Esophagus muscularis mucosa (tissue), 4 donors: ENCODE measurements at regions not wholly inside any gene's neighbourhood (a gene's known extent, or its start where the extent isn't known, plus 50 kb on each side); places are given as distances from the start of the nearest gene placed in this dataset.
"Not testable (repeated sequence)": the region's sequence is repeated elsewhere in the genome, so short reads cannot be mapped to it uniquely, and the experiment has no call there.

ENCODE experiments used
- DNase-seq: peaks from one replicate; pipeline ENCODE4 v3.0.0-alpha.2; 2017; ENCODE audit errors: extremely low spot score
- H3K27ac ChIP-seq, 4 donors: fragments of 200-600 bp; sonication (generic); replicated peaks in 1 of 4; 1 replicate in 3 of 4; 2 replicates in 1 of 4; pipeline ENCODE4 v1.5.1; 2016 to 2019; ENCODE audit warnings: mild to moderate bottlenecking in 1 of 4
- H3K27me3 ChIP-seq, 4 donors: fragments of 200-600 bp; sonication (generic); one replicate each; pipeline versions ENCODE4 v1.5.1 to v1.6.0; 2016 to 2019
- H3K36me3 ChIP-seq, 4 donors: fragments of 200-600 bp; sonication (generic); one replicate each; pipeline ENCODE4 v1.5.1; 2016 to 2019
- H3K4me1 ChIP-seq, 4 donors: fragments of 200-600 bp; sonication (generic); one replicate each; pipeline ENCODE4 v1.5.1; 2016 to 2019
- H3K4me3 ChIP-seq, 4 donors: fragments of 200-600 bp; sonication (generic); 1 replicate in 2 of 4; 2 replicates in 2 of 4; pipeline ENCODE4 v1.5.1; 2016 to 2019; ENCODE audit warnings: mild to moderate bottlenecking in 4 of 4, moderate library complexity in 1 of 4
- H3K9me3 ChIP-seq, 4 donors: fragments of 200-600 bp; sonication (generic); 1 replicate in 3 of 4; 2 replicates in 1 of 4; pipeline ENCODE4 v1.5.1; 2016 to 2019
- EP300 ChIP-seq: sonication (generic); formaldehyde crosslinking; IDR thresholded peaks from one replicate; pipeline ENCODE4 v1.6.1; 2017; ENCODE audit warnings: antibody characterized with exemption
- POLR2A ChIP-seq: fragments of 450-650 bp; IDR thresholded peaks from one replicate; pipeline ENCODE4 v1.6.1; 2017; ENCODE audit warnings: antibody characterized with exemption, moderate library complexity, mild to moderate bottlenecking, low read depth
- POLR2AphosphoS5 ChIP-seq, 2 donors: sonication (generic); formaldehyde crosslinking; IDR thresholded peaks; one replicate each; pipeline ENCODE4 v1.6.1; 2017; ENCODE audit warnings: antibody characterized with exemption in 2 of 2
- whole genome bisulfite sequencing: methylation state at CpG from one replicate; pipeline ENCODE4 v1.1.5; 2018; 5-methylcytosine and 5-hydroxymethylcytosine counted together
- intact Hi-C: fragments of 100-400 bp; cut with DNase I; formaldehyde crosslinking; loops from one replicate; pipeline ENCODE4 v1.15.1; 2023
- TF ChIP-seq, protein P1 (sequence below), 3 experiments: fragments of 200-600 bp in 2 of 3; fragments of 450-650 bp in 1 of 3; sonication (generic) in 2 of 3; IDR thresholded peaks; one replicate each; pipeline ENCODE4 v1.5.1; 2017 to 2019; ENCODE audit warnings: antibody characterized with exemption in 3 of 3, mild to moderate bottlenecking in 2 of 3, moderate library complexity in 1 of 3

DNA sequence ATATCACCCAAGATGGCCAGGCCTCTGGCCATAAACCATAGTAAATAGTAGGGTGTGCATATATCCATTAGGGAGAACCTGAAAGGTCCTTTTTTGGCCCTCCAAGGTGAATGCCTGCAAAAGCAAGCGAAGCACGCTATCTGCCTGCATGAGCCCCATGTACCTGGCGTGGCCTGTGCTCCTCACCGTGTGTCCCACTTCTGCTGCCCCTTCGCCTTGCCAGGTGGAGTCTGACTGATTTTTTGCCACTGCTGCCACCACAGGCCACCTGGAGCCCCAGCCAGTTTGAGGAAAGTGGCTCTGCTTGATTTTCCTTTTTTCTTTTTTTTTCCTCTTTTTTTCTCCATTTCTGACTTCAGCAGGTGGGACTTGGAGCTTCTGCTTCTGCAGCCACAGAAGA is 139.7 kb downstream of the SNRPN start:
- TF ChIP-seq, protein P1, sequence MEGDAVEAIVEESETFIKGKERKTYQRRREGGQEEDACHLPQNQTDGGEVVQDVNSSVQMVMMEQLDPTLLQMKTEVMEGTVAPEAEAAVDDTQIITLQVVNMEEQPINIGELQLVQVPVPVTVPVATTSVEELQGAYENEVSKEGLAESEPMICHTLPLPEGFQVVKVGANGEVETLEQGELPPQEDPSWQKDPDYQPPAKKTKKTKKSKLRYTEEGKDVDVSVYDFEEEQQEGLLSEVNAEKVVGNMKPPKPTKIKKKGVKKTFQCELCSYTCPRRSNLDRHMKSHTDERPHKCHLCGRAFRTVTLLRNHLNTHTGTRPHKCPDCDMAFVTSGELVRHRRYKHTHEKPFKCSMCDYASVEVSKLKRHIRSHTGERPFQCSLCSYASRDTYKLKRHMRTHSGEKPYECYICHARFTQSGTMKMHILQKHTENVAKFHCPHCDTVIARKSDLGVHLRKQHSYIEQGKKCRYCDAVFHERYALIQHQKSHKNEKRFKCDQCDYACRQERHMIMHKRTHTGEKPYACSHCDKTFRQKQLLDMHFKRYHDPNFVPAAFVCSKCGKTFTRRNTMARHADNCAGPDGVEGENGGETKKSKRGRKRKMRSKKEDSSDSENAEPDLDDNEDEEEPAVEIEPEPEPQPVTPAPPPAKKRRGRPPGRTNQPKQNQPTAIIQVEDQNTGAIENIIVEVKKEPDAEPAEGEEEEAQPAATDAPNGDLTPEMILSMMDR (IDR thresholded peaks at IDR 0.05), result no peak
- TF ChIP-seq EP300 (no peak), POLR2AphosphoS5 (IDR thresholded peaks at IDR 0.05) (no peak), POLR2A (no peak)
- WGBS, result 91% methylated on average over 5 of the region's 5 CpGs
- intact Hi-C loops, result loop anchor here (10.0 kb wide), 1 partner anchor 120 kb away; no protein-coding TSS in a partner anchor

DNA sequence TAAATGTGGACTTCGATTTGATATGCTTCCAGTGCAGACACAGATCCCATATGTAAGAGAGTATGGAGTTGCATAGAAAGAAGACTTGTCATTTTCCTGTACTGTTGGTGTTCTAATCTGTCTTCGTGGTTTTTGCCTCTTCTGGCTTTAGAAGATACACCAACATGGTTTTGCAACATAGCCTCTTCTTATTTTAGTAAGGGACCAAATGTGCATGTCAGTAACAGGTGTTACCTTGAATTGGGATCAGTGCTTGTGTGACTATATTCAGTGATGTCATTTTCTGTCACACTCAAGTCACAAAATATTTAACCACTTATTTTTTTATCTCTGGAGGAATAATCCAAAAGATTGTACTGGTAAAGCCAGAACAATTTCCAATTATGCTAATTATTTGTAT is 140.4 kb downstream of the SNRPN start:
- H3K9me3 ChIP-seq, result peaks cover 0 to 84% (median 69%) of the 10 kb centered on the region in 4 donors
- intact Hi-C loops, result loop anchor here (10.0 kb wide), 1 partner anchor 120 kb away; no protein-coding TSS in a partner anchor
- H3K27me3 ChIP-seq, result no peaks in the 10 kb centered on the region
- no peak overlapping the region for H3K27ac ChIP-seq
- TF ChIP-seq, protein P1 (IDR thresholded peaks at IDR 0.05), result no peak
- TF ChIP-seq POLR2A (no peak), EP300 (no peak)
- H3K4me3 ChIP-seq, result no peak overlapping the region
- DNase-seq, result no peak
- H3K4me1 ChIP-seq, result no peaks in the 10 kb centered on the region
- peaks cover 69 to 97% (median 93%) of the 10 kb centered on the region in 4 donors for H3K36me3 ChIP-seq
- 46% methylated on average over 2 of the region's 2 CpGs for WGBS

More for the DNA sequence above, 139.7 kb downstream of the SNRPN start:
- Histone ChIP-seq H3K9me3 (peaks cover 0 to 84% (median 73%) of the 10 kb centered on the region in 4 donors), H3K27me3 (no peaks in the 10 kb centered on the region), H3K4me1 (no peaks in the 10 kb centered on the region), H3K4me3 (no peak overlapping the region), H3K36me3 (peaks cover 68 to 97% (median 93%) of the 10 kb centered on the region in 4 donors), H3K27ac (no peak overlapping the region)
- DNase-seq, result peak; percentile 29

DNA sequence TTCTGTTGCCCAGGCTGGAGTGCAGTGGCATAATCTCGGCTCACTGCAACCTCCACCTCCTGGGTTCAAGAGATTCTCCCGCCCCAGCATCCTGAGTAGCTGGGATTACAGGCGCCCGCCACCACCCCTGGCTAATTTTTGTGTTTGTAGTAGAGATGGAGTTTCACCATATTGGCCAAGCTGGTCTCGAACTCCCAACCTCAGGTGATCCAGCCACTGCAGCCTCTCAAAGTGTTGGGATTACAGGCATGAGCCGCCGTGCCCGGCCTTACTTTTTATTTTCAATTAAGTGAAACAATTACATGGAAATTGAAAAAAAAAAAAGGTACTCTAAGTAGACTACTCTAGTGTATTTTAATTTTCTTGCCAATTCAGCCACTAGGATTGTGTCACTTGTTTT is 145.2 kb downstream of the SNRPN start:
- not testable (repeated sequence) for H3K27me3 ChIP-seq, H3K4me3 ChIP-seq, H3K4me1 ChIP-seq, H3K27ac ChIP-seq
- WGBS, result 88% methylated on average over 8 of the region's 8 CpGs
- DNase-seq, result peak; percentile 50
- Histone ChIP-seq H3K9me3 (peaks cover 0 to 81% (median 68%) of the 10 kb centered on the region in 4 donors), H3K36me3 (peaks cover 56 to 96% (median 87%) of the 10 kb centered on the region in 4 donors)
- intact Hi-C loops, result loop anchor here (10.0 kb wide), 1 partner anchor 125 kb away; no protein-coding TSS in a partner anchor

DNA sequence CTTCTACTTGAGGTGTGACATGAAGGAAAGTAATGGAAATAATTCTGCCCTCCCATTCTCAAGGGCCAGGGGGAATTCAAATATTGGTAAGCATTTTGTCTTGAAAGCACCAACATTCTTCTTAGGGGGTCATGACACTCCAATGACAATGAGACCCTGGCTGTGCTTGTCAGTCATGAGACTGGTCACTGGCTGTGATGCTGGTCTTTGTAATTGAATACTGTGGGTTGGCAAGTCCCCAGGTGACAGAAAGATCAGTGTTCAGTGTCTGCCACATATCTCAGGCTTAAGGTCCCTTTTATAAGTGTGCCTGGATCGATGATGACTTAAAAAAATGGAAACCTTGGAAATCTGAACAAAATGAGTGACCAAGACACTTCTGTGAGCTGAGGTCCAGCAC is 151.4 kb downstream of the SNRPN start:
- DNase-seq, result no peak
- H3K9me3 ChIP-seq, result peaks cover 0 to 80% (median 60%) of the 10 kb centered on the region in 4 donors
- no peaks in the 10 kb centered on the region for H3K4me1 ChIP-seq
- no peak overlapping the region for H3K27ac ChIP-seq
- TF ChIP-seq, protein P1 (IDR thresholded peaks at IDR 0.05), result no peak
- TF ChIP-seq POLR2A (no peak), EP300 (no peak), POLR2AphosphoS5 (IDR thresholded peaks at IDR 0.05) (no peak)
- 45% methylated on average over 1 of the region's 1 CpG for WGBS
- no peaks in the 10 kb centered on the region for H3K27me3 ChIP-seq
- no peak overlapping the region for H3K4me3 ChIP-seq
- intact Hi-C loops, result no loop called here
- peaks cover 75 to 99% (median 90%) of the 10 kb centered on the region in 4 donors for H3K36me3 ChIP-seq

DNA sequence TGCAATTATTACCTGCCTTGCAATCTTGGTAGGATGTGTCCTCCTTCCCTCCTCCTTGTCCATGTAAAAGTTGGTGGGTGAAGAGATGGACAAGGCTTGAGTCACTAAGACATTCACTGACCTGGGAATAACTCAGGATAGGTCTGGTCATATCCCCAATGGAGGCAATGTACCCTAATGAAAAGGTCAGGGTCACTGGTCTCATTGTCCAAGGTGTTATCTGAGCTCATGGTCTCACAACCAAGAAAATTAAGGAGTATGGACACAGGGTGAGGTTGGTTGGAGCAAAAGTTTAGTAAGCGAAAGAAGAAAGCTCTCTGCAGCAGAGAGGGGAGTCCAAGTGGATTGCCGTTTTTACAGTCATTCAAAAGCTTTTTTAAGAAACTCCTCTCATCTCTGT is 179.0 kb downstream of the SNRPN start:
- Histone ChIP-seq H3K4me3 (no peak overlapping the region), H3K27ac (no peak overlapping the region), H3K9me3 (peaks cover 0 to 9% (median 7%) of the 10 kb centered on the region in 4 donors), H3K27me3 (no peaks in the 10 kb centered on the region), H3K4me1 (no peaks in the 10 kb centered on the region), H3K36me3 (peaks cover 0 to 10% (median 0%) of the 10 kb centered on the region in 4 donors)
- TF ChIP-seq, protein P1 (IDR thresholded peaks at IDR 0.05), result no peak
- no peak for TF ChIP-seq POLR2A
- TF ChIP-seq POLR2AphosphoS5 (IDR thresholded peaks at IDR 0.05), result no peak
- TF ChIP-seq EP300, result no peak
- DNase-seq, result no peak
- intact Hi-C loops, result no loop called here
- 72% methylated on average over 2 of the region's 2 CpGs for WGBS
